RWPE1 (cell line): ENCODE measurements at regions not wholly inside any gene's neighbourhood (a gene's known extent, or its start where the extent isn't known, plus 50 kb on each side); places are given as distances from the start of the nearest gene placed in this dataset.

Experiments used
- CTCF ChIA-PET: fragments of 350-600 bp; sonication (Branson Sonifier 250); formaldehyde crosslinking; extraction: SDS; loops from one replicate; lab custom pipeline; 2021; lab: Yijun Ruan, JAX
- POLR2A ChIA-PET: fragments of 400-600 bp; formaldehyde crosslinking; extraction: SDS; loops from one replicate; lab custom pipeline; 2020; ENCODE audit warnings: antibody characterized with exemption; ENCODE audit not compliant: low non-redundant PET; lab: Yijun Ruan, JAX
- DNase-seq: peaks from one replicate; pipeline ENCODE4 v3.0.0; 2012; ENCODE audit warnings: low spot score
- H3K27ac ChIP-seq: fragments of 450-650 bp; 2 replicates; pipeline ENCODE4 v1.5.1; 2017
- TF ChIP-seq, protein P1 (sequence below): fragments of 450-650 bp; conservative IDR thresholded peaks from 2 replicates; pipeline ENCODE4 v1.5.1; 2017; ENCODE audit warnings: low read depth, mild to moderate bottlenecking

DNA sequence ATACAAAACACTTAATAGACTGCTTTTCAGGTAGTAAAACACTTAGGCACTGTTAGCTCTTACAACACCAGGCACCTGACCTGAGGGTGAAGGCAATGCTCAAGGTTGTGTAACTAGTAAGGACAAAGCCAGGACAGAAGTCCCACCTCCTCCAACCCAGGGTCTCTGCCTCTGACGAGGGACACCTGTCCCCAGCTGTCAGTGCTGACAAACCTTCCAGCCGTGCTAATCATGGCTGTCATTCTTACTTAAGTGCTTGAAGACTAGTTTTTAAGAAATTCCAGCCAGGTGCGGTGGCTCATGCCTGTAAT lies 62.5 kb upstream of the MAX start:
- DNase-seq = no peak
- ChIA-PET POLR2A (no interaction called here), CTCF (interaction anchor here (0.6 to 2.3 kb wide), 15 partner anchors 13 to 1239 kb away, joined by 3 to 13 read pairs (median 4); partner anchors contain the start of gene FUT8)
- TF ChIP-seq, protein P1, sequence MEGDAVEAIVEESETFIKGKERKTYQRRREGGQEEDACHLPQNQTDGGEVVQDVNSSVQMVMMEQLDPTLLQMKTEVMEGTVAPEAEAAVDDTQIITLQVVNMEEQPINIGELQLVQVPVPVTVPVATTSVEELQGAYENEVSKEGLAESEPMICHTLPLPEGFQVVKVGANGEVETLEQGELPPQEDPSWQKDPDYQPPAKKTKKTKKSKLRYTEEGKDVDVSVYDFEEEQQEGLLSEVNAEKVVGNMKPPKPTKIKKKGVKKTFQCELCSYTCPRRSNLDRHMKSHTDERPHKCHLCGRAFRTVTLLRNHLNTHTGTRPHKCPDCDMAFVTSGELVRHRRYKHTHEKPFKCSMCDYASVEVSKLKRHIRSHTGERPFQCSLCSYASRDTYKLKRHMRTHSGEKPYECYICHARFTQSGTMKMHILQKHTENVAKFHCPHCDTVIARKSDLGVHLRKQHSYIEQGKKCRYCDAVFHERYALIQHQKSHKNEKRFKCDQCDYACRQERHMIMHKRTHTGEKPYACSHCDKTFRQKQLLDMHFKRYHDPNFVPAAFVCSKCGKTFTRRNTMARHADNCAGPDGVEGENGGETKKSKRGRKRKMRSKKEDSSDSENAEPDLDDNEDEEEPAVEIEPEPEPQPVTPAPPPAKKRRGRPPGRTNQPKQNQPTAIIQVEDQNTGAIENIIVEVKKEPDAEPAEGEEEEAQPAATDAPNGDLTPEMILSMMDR = no peak
- H3K27ac ChIP-seq = no peak overlapping the region

- POLR2A ChIA-PET = no interaction called here
- no peak overlapping the region for H3K27ac ChIP-seq
- CTCF ChIA-PET = no interaction called here
- DNase-seq = no peak
- TF ChIP-seq, protein P1 = no peak
These were observed 64.8 kb upstream of the MAX start for GRCh38 chr14:65167072-65167645.

DNA sequence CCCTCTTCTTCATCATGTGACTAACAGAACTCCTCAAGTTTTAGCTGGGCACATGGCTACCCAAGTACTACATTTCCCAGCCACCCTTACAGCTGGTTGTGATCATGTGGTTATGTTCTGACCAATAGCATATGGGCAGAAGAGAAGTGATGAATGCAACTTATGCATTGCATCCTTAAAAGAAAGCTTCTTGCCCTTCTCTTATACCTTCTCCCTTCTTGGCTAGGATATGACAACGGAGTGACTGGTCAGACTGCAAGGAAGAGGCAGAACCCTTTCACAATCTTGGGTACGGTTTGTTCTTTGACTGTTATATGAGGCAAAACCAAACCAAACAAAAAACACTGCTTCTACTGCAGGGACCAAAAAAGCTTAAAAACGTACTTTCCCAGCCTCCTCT lies 66.5 kb upstream of the MAX start:
- POLR2A ChIA-PET = interaction anchor here (0.8 kb wide), 1 partner anchor 243 kb away, joined by 3 read pairs; no protein-coding TSS in a partner anchor
- DNase-seq = no peak
- CTCF ChIA-PET = no interaction called here
- TF ChIP-seq, protein P1 = no peak
- H3K27ac ChIP-seq = no peak overlapping the region

- CTCF ChIA-PET = interaction anchor here (0.6 kb wide), 1 partner anchor 697 kb away, joined by 4 read pairs; no protein-coding TSS in a partner anchor
- POLR2A ChIA-PET = interaction anchor here (0.6 kb wide), 1 partner anchor 190 kb away, joined by 3 read pairs; no protein-coding TSS in a partner anchor
- TF ChIP-seq, protein P1 = no peak
- no peak for DNase-seq
- H3K27ac ChIP-seq = no peak overlapping the region
These were observed 67.0 kb upstream of the MAX start for GRCh38 chr14:65169351-65169750.

DNA sequence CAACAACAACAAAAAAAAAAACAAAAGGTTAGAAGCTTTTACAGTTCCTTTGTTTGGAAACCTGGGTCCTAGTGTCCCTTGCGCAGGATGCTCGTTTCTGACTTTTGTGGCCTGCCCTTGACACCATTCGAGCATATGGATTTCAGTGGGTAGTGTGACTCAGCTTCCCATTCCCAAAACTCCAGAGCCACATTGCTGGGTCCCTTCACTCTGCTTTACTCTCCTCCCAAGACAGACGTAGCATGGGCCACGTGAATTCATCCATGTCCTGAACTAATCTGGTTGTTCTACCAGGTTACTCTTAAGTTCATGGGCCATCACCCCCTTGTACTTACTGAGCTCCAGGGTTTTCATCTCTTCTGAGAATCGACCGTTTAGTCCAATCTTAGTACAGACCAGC lies 68.0 kb upstream of the MAX start:
- DNase-seq = no peak
- H3K27ac ChIP-seq = no peak overlapping the region
- TF ChIP-seq, protein P1 = no peak
- ChIA-PET CTCF (no interaction called here), POLR2A (interaction anchor here (0.6 kb wide), 1 partner anchor 661 kb away, joined by 7 read pairs; no protein-coding TSS in a partner anchor)

GRCh38 chr14:65170768-65171507 lies 68.6 kb upstream of the MAX start:
- H3K27ac ChIP-seq = no peak overlapping the region
- ChIA-PET POLR2A (interaction anchor here (0.6 kb wide), 1 partner anchor 661 kb away, joined by 7 read pairs; no protein-coding TSS in a partner anchor), CTCF (no interaction called here)
- TF ChIP-seq, protein P1 = no peak
- DNase-seq = peak; percentile 8
